ENCODE measurements at regions not wholly inside any gene's neighbourhood (a gene's known extent, or its start where the extent isn't known, plus 50 kb on each side); places are given as distances from the start of the nearest gene placed in this dataset.
"Not testable (repeated sequence)": the region's sequence is repeated elsewhere in the genome, so short reads cannot be mapped to it uniquely, and the experiment has no call there.

DNA sequence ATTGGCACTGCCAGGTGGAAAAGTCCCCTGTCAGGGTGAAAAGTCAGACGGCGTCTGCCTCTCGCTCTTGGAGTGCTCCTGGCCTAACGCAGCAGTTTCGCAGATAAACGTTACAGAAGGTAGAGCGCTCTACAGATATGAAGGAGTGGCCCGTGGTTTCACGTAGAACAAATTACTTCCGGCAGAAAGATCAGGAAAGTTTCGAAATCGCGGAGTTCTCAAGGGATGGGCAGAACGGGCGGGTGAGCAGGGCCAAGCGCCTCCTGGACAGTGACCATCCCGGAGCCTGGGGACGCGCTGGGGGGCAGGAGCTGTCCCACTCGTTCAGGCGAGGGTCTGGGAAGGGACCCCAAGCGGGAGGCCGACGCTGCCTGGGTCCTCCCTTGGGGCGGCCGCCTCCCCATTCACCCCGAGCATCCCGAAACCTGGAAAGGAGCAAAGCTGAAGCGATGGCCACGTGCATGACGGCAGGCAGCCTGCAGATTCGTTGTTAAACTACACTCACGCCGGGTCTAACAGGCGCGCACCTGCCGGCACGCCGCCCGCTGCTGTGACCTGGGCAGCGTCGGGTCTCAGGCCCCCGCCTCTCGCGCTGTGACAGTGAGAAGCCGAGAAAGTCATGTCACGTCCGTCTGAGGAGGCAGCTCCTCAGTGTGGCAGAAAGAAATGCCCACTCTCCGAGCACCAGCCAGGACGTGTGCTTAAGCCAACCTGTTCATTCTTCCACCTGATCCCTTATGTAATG lies 122.9 kb upstream of the SALL3 start:
- no peak for DNase-seq

DNA sequence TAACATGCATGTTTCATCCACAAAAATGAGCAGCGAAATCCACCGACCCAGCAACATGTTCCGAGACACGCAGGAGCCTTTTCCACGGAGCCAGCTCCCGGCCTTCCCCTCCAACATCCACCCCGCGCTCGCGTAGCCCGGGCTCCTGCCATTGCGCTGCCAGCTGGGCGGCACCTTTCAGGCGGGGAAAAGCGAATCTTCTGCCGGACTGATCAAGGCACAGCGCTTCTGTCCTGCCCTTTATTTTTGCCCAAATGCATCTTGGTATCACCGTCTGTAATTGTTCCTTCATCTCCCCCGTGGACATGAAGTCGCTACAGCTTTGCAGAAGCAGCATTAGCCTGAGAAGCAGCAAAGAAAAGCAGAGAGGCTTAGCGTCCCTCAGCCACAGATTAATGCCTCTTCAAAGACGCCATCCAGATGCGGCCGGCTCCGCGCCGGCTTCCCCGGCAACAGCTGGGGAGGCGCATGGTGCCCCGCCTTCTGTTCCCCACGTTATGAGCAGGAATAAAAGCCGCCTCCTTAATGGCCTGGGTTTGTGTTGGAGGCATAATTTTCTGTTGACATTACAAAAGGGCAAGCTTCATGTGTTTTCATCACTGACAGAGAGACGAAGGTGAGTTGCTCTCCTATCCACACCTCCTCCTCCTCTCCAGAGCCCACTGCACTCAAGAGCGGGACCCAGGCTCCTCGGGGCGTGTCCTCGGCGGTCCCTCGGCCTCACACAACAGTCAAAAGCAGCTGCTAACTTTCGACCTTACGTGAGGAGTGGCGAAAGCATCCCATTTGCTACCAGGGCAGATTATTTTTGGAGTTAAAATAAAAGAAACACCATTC lies 122.1 kb upstream of the SALL3 start:
- no peak for DNase-seq

DNA sequence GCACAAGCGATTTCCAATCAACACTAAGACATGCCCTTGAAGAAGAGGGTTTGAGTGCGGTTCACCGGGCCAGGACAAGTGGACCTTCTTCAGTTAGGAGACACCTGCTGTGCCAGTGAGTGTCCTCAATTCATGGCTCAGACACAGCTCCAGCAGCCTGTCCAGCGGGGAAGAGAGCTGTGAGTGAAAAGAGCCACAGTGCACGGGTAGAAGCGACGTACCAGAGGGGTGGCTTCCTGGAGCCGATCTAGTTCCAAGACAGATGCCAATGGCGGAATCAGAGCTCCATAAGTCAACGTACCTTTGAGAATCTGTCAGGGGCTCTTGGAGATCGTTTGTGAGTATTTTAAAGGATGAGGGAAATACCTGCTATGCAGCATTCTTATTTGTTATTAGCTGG lies 119.9 kb upstream of the SALL3 start:
- DNase-seq, result no peak

DNA sequence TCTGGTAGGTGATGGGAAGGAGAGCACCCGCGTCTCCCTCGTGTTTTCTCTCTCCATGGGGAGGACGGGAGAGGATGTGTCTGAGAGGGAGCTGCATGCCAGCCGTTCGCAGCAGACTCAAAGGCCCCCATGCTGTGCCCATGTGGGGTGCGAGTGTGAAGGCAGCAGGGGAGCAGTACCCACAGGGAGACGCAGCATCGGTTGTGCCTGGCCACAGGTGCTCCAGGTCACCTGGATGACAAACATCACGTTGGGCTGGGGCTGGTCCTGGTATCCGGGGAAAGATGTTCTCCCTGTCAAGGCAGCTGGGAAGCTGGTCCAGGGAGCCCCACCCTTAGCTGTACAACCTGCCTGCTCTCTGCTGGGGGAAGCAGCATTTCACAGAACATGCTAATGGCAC lies 119.5 kb upstream of the SALL3 start:
- no peak for DNase-seq

DNA sequence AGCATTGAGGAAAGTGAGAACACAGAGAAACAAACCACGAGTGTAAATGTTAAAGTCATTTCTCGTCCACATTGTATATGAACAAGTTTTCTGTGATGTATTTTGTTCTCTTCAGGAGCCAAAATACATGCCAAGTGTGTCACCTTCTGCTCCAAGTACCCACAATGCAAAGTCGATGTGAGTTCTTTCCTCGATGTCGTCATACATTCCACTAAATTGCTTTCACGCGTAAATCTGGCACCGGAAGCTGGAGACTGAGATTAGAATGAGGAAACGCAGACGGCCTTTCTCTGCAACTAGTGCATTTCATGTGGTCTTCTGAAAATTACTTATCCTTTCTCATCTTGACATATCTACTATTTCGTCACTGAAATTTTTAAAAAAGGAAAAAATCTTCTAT lies 118.5 kb upstream of the SALL3 start:
- DNase-seq, result no peak

DNA sequence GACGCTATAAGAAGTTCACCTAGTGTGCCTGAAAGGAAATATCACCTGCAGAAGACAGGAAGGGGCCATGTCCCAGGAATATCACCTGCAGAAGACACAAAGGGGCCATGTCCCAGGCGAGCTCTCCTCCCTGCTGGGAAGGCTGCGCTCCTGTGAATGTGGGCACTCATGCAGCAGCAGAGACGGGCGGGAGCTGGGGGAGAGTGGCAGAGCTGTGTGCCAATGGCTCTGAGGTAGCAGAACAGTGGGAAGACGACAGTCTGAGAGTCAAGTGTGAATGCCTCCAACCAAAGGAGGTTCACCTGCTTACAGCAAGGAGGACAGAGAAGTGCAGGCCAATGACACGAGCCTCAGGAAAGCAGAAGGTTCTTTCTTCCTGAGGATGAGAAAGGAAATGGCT lies 117.9 kb upstream of the SALL3 start:
- DNase-seq, result no peak

DNA sequence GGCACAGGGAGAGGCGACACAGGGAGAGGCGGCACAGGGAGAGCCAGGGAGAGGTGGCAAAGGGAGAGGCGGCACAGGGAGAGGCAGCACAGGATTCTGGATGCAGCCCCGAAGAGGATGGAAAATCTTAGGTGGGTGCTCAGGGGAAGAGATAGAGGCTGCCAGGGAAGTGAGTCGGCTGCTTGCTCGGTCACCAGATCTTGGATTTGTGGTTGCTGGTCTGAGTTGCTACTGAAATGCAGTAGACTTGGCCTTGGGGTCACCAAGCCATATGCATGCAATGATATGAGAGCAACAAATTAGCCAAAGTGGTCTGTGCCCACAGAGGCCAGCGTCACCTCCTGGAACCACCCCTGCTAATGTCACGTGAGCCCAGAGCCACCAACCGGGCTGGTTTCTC lies 117.2 kb upstream of the SALL3 start:
- no peak for DNase-seq

DNA sequence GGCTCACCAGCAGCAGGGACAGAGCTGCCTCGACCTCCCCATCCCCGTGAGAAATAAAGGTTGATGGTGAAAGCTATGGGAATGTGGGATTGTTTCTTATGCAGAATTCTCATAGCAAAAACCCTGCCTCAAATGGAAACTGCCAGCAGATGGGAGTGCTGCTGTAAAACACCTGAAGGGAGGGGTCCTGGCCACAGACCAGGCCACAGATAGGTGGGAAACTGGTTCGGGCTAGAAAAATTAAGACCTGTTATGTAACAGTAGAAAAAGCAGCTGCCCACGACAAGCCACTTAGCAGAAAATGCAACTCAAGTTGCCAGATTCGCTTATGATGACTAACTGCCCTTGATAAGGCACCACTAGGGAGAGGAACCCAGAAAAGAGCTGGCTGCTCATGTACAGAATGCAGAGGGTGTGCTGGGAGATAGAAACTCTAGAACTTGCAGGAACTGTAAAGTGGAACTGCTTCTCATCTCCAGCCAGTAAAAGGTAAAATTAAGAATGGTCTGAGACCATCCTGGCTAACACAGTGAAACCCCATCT lies 114.5 kb upstream of the SALL3 start:
- no peak for DNase-seq

DNA sequence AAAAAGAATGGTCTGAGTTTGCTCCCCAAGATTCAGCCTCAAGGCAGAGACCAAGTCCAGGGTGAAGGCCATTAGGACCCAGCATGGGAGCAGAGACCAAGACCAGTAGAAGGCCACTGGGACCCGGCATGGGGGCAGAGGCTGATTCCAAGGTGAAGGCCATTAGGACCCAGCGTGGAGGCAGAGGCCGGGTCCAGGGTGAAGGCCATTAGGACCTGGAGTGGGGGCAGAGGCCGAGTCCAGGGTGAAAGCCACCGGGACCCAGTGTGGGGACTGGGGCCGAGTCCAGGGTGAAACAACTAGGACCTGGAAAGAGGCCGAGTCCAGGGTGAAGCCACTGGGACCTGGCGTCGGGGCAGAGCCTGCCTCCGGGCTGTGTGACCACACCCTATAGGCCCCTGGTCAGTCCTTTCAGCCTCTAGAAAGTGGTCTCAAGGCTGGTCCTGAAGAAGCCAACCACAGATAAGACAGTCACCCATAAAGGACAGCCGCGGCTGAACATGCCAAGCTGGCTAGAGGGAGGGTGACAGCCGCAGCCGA lies 113.8 kb upstream of the SALL3 start:
- DNase-seq, result no peak

DNA sequence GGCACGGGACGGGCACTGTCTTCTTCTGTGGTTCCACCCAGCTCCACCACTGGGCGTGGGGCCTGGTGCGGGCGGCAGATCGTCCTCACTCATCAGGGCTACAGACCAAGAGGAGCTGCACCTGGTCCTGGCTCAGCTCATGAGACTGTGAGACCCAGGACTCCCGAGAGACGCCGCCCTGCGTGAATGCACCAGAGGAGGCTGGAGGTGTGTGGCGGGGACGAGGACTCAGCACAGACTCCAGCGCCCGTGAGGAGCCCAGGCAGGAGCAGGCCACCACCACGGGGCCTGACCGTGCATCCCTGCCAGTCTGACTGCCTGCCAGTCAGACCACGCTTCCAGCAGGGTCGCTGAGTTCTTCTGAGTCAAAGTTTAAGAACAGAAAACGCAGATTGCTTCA lies 112.5 kb upstream of the SALL3 start:
- DNase-seq, result no peak

DNA sequence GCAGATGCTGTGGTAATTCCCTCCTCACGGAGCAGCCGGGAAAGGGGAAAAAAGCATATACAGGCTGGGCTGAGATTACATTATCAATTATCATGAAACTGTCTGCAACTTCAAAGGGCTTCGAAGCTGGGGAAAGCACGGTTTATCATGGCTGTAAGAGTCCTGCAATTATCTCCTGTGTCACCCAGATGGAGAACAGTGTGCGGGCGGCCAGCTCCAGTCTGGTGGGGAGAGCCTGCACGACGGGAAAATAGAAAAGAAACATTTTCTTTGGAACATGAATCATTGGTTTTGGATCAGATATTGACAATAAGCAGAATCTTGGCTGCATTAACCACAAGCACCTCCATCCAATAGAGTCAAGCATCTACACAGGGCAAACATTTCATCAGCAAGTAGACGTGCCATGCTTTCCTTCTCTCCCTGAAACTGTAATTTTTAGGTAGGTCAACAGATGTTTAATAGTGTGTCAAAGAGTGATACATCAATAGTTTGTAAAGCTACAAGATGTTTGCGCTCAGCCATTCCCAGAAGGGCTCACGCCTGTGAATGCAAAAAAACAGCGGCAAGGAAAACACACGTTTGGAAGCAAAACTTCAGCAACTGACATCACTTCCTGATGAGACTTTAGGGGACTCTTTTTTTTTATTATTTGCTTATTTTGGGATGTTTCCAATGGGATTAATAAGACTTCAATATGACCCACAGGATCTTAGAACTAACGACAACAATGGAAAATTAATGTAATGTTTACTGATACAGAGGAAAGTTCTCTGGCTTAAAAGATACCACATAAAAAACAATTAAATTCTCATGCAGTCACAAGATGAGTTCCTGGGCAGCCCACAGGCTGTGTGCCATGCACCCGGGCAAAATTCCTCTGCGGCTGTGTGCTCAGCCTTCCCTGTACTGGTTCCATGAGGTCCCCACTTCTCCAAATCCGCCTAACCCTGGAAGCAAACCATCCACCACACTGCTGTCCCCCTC lies 111.0 kb upstream of the SALL3 start:
- DNase-seq, result no peak

DNA sequence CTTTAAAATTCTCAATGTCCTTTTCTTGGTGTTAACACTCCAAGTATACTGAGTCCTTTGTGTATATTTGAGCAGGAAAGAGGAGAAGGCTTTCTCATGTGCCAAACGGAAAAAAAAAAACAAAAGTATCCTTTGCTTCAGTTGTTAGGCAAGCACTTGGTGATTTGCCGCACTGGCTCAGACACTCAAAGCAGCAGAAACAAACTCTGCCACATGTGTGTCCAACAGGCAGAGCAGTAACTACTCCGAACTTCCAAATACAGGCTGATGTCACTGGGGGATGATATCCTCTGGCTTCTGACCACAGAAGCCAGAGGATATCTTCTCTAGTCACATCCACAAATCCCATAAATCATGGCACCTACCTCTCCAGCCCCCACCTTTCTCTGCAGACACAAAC lies 108.0 kb upstream of the SALL3 start:
- no peak for DNase-seq

DNA sequence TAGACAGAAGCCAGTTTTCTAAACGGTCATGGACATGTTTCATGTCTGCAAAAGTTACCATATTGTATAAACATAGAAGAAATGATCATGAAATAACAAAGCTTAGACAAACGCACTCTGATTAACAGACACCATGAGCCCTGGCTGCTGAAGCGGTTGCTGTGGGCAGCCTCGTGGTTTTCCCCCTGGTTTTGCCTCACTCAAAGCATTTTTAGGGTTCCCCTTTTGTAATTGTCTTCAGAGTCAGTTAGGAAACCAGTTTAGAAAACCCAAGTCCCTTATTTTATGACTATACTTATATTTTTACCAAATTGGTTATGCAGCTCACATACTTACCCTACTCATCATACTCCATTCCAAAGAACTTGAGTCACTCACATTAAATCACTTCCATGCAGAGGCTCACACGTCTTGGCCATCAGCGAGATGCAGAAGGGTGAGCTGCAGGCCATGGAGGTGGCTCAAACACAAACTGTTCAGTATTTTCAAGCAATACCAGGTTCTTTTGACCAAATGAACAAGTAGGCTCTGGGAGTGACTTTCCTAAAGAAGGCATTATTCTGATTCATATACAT lies 105.6 kb upstream of the SALL3 start:
- DNase-seq, result no peak

DNA sequence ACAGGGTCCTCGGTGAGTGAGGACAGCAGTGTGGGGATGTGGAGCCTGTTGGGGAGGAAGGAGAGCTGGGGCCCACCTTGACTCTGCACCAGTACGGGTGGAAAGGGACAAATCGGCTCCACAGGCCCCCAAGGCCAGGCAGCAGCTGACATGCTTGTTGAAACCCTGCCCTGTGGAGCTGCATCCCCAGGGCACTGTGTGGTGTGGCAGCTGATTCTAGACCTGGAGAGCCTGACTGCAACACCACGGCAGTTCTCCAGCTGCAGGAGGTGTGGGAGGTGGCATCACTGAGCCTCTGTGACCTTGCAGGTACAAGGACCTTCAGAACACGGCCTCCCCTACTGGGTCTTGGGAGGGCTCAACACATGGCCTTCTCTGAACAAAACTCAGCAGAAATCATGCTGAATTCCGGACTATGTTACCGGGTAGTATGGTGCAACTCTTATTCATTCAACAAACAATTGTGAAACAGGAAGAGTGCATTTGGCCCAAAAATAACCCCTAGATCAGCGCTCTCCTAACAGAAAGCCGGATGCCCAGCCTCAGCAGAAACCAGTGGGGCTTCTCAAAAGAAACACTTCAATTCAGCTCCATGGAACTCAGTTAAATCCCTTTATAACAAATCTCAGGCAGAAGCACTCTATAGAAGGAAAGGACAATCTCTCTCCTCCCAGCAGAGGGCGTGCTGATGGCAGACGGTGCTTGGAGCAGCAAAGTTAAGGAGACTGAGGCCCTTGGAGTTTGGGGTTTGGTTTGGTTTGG lies 104.4 kb upstream of the SALL3 start:
- DNase-seq, result no peak

DNA sequence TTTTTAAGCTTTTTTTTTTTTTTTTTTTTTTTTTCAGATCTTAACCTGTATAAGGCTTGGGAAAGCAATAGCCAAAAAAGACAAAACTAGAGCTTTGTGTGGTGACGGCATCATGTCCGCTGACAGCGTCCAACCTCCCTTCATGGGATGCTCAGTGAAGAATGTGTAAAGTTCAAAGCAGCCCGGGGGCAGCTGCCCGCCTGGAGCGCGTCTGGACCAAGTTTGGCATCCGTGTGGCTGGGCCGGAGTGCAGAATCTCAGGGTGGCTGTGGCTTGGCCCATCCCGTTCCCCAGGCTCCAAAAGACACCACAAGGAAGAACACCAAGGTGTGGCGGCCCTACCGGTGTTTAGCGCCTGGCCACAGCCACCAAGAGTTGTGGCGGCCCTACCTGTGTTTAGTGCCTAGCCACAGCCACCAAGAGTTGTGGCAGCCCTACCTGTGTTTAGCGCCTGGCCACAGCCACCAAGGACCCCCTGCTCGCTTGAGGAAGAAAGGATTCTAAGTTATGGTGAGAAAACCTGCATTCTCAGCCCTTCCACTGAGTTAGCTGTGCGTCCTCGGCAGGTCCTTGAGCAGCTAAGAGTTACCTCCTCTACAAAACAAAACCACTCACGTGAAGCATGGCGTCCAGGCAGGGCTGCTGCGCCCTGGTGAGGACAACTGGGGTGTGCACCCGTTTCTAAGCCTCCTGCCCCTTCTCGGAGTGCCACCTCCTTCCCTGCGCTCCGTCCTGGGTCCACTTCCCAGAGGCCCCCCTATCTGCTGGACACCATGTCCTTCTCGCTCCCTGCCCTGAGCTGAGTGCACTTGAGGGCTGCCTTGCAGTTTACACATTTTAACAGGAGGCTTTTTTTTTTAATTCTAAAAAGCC lies 103.6 kb upstream of the SALL3 start:
- DNase-seq, result no peak

DNA sequence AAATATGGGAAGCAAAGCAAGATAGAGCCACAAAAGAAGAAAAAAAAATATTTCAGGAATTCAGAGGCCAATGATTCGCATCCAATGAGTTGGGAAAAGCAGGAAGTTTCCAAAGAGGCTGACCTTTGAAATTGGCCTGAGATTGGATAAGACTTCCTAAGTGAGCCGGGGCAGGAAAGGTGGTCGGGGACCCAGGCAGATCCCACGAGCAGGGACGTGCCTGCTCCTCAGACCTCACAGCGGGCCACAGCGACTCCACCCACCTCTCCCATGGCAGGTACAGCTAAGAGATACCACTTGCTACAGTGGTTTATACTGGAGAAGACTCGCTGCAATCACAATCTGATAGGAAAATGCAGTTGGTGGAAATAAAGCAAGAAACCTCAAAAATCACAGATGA lies 102.8 kb upstream of the SALL3 start:
- DNase-seq, result no peak

DNA sequence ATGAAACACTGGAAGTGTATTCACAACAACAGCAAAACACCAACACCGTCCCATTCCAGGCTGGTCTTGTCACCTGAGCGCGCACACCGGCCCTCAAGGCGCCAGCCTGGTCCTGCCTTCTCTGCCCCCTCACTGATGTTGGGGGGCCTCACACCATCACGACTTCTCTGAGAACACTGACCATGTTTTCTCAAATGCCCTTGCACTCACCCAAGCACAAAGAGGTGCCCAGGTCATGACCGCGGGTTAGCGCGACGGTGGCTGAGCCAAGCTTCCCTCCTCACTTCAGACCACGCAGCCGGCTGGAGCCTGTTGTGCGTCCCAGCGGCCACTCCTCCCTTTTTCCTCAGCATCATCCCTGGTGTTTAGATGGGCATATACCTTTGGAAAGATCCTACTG lies 101.3 kb upstream of the SALL3 start:
- no peak for DNase-seq

DNA sequence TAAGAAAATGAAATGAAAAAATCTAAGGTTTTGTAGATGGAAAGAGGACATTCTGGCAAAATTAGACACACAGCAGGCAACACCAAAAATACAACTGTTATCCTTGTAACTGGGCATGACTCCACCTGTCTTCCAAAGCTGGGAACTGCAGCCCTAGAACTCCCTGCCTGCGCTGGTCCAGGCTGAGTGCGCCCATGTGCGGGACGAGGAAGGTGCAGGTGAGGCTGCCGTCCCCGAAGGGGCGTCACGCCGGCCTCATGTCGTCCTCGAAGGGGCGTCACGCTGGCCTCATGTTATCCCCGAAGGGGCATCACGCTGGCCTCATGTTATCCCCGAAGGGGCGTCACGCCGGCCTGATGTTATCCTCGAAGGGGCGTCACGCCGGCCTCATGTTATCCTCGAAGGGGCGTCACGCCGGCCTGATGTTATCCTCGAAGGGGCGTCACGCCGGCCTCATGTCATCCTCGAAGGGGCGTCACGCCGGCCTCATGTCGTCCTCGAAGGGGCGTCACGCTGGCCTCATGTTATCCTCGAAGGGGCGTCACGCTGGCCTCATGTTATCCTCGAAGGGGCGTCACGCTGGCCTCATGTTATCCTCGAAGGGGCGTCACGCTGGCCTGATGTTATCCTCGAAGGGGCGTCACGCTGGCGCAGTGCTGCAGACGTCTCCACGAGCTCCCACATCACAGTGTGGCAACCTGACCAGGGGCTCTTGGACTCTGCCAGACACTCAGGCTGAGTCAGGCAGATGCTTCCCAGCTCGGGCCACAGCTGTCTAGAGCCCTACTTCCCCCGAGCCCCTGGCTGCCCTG lies 100.3 kb upstream of the SALL3 start:
- DNase-seq, result not testable (repeated sequence)

DNA sequence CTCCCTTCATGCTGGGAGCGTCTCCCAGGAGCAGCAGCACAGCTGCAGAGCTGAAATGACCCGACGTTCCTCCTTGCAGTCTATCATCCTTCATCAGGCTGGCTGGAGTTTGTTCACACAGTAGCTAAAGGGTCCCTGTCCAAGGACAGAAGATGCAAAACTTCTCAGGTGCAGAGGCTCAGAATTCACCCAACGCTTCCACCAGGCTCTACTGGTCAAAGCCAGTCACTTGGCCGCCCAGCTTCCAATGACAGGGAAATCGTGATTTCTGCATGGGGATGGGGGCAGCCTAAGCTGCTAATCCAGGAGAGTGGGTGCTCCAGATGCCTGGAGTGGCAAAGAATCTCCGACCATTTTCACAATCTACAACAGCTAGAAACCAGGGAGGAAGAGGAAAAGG lies 97.0 kb upstream of the SALL3 start:
- no peak for DNase-seq

DNA sequence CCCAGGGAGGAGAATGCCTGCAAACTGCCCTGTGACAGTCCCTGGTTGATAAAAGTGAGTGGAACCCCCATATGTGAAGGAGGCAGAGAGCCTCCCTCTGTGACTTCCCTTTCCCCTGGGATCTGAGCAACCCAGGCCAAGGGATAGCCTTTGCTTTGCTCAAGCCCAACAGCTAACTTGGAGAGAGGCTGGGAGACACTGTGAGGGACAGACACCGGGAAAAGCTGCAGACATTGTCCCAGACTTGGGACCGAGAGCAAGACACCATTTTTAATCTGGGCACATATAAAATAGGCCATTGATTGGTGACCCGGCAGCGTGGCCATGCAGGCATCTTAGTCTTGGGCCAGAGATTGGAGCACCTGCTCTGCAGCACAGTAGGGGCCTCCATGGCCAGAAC lies 96.1 kb upstream of the SALL3 start:
- DNase-seq, result no peak
